Ovary (tissue), 3 donors: ENCODE measurements at regions not wholly inside any gene's neighbourhood (a gene's known extent, or its start where the extent isn't known, plus 50 kb on each side); places are given as distances from the start of the nearest gene placed in this dataset.

ENCODE experiments used
- CTCF ChIP-seq, 3 donors: fragments of 450-650 bp in 2 of 3; fragments of 200-600 bp in 1 of 3; IDR thresholded peaks; one replicate each; pipeline versions ENCODE4 v1.5.1 to v1.8.0; 2016 to 2022; ENCODE audit warnings: antibody characterized with exemption in 3 of 3, mild to moderate bottlenecking in 1 of 3
- POLR2A ChIP-seq: fragments of 450-650 bp; IDR thresholded peaks from one replicate; pipeline ENCODE4 v1.6.1; 2017; ENCODE audit warnings: antibody characterized with exemption, mild to moderate bottlenecking, moderate library complexity
- donor health status: DM: no; HTN: no; CAD: no.

GRCh38 chr1:57996400-57996799 lies 550.1 kb downstream of the OMA1 start:
- TF ChIP-seq CTCF (IDR thresholded peaks at IDR 0.05) = no peak
- no peak for TF ChIP-seq POLR2A
